ENCODE measurements at regions not wholly inside any gene's neighbourhood (a gene's known extent, or its start where the extent isn't known, plus 50 kb on each side); places are given as distances from the start of the nearest gene placed in this dataset.

DNA sequence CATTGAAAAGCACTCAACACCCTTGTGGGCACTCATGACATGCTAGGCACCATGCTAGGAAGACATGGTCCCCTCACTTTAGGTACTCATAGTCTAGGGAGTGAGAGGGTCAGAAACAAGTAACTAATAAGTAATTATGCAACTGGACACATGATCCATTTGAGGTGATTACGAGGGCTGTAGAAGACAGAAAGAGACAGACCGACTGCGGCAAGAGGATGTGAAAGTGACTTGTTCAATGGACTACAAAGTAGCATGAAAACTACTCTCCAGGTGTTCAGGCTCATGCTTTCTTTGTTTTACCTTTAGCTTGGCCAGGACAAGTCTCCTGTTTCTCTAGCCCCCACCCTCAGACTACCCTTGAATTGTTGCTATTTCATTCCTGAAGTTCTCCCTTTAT lies 310.8 kb upstream of the SORL1-AS1 start:
- Histone ChIP-seq H3K4me2 (ENCODE audit: control insufficient read depth, extremely low read depth, insufficient read depth, low read depth, low read length) (no peak overlapping the region), H2AFZ (ENCODE audit: control insufficient read depth, low read length) (no peak overlapping the region), H3K4me1 (ENCODE audit: control insufficient read depth, extremely low read depth, insufficient read depth, low read length) (peaks cover 3% of the 10 kb centered on the region), H3K36me3 (ENCODE audit: control insufficient read depth in 2 of 2, extremely low read depth in 1 of 2, insufficient read depth in 2 of 2, low read length in 2 of 2) (no peaks in the 10 kb centered on the region), H3K4me3 (ENCODE audit: control insufficient read depth in 2 of 3, extremely low read depth in 1 of 3, insufficient read depth in 2 of 3, low read depth in 1 of 3, low read length in 3 of 3) (no peak overlapping the region), H3K9ac (ENCODE audit: control insufficient read depth, extremely low read depth, insufficient read depth, low read length) (no peak overlapping the region), H3K27ac (ENCODE audit: control insufficient read depth, insufficient read depth, low read length) (no peak overlapping the region), H3K79me2 (ENCODE audit: control insufficient read depth, insufficient read depth, low read length) (no peaks in the 10 kb centered on the region), H3K9me1 (ENCODE audit: control insufficient read depth, extremely low read depth, insufficient read depth, low read length) (no peaks in the 10 kb centered on the region), H3K9me3 (ENCODE audit: control insufficient read depth, low read depth, low read length) (no peaks in the 10 kb centered on the region), H4K20me1 (ENCODE audit: control insufficient read depth, extremely low read depth, insufficient read depth, low read length) (no peaks in the 10 kb centered on the region), H3K27me3 (ENCODE audit: control insufficient read depth, extremely low read depth, insufficient read depth, low read length) (peaks cover 16% of the 10 kb centered on the region)
- TF ChIP-seq EZH2 (IDR thresholded peaks at IDR 0.05; ENCODE audit: low read length), result no peak
- TF ChIP-seq, protein P1, sequence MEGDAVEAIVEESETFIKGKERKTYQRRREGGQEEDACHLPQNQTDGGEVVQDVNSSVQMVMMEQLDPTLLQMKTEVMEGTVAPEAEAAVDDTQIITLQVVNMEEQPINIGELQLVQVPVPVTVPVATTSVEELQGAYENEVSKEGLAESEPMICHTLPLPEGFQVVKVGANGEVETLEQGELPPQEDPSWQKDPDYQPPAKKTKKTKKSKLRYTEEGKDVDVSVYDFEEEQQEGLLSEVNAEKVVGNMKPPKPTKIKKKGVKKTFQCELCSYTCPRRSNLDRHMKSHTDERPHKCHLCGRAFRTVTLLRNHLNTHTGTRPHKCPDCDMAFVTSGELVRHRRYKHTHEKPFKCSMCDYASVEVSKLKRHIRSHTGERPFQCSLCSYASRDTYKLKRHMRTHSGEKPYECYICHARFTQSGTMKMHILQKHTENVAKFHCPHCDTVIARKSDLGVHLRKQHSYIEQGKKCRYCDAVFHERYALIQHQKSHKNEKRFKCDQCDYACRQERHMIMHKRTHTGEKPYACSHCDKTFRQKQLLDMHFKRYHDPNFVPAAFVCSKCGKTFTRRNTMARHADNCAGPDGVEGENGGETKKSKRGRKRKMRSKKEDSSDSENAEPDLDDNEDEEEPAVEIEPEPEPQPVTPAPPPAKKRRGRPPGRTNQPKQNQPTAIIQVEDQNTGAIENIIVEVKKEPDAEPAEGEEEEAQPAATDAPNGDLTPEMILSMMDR (optimal IDR thresholded peaks at IDR 0.05 in 1 of 3, IDR thresholded peaks at IDR 0.05 in 1 of 3, conservative IDR thresholded peaks at IDR 0.05 in 1 of 3; ENCODE audit: extremely low read depth in 1 of 3, insufficient read depth in 2 of 3, low read length in 3 of 3), result no peak
- dilution Hi-C loops (cut with MboI; ENCODE audit: extremely low pct_ligation_motif_present, low sequenced_read_pairs), result no loop called here
- FAIRE-seq, result no peak
- no peak for DNase-seq (ENCODE audit: low read depth, low spot score)

DNA sequence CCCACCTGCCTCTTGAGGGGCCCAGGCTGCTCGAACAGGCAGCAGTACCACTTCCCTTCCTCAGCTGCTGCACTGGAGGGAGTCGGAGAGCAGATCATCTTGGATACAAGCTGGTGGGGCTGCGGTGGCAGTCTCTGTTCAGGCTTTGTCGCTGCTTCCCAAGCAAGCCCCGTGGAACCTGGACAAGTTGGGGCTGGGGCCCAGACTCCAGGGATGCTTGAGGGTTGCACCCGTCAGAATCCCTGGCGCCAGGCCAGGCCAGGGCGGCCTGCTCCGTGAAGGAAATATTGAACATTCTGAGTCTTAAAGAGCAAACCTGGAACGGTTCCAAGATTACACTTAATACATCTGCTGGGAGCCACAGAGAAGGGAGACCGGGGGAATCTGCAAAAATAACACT lies 310.1 kb upstream of the SORL1-AS1 start:
- no peaks in the 10 kb centered on the region for H3K79me2 ChIP-seq (ENCODE audit: control insufficient read depth, insufficient read depth, low read length)
- H3K9me3 ChIP-seq (ENCODE audit: control insufficient read depth, low read depth, low read length), result no peaks in the 10 kb centered on the region
- H3K9ac ChIP-seq (ENCODE audit: control insufficient read depth, extremely low read depth, insufficient read depth, low read length), result no peak overlapping the region
- no peaks in the 10 kb centered on the region for H3K9me1 ChIP-seq (ENCODE audit: control insufficient read depth, extremely low read depth, insufficient read depth, low read length)
- no peak overlapping the region for H3K27ac ChIP-seq (ENCODE audit: control insufficient read depth, insufficient read depth, low read length)
- DNase-seq (ENCODE audit: low read depth, low spot score) (no peak), FAIRE-seq (no peak)
- no peak overlapping the region for H3K4me2 ChIP-seq (ENCODE audit: control insufficient read depth, extremely low read depth, insufficient read depth, low read depth, low read length)
- H3K27me3 ChIP-seq (ENCODE audit: control insufficient read depth, extremely low read depth, insufficient read depth, low read length), result peaks cover 16% of the 10 kb centered on the region
- H4K20me1 ChIP-seq (ENCODE audit: control insufficient read depth, extremely low read depth, insufficient read depth, low read length), result no peaks in the 10 kb centered on the region
- H2AFZ ChIP-seq (ENCODE audit: control insufficient read depth, low read length), result no peak overlapping the region
- dilution Hi-C loops (cut with MboI; ENCODE audit: extremely low pct_ligation_motif_present, low sequenced_read_pairs), result no loop called here
- H3K36me3 ChIP-seq (ENCODE audit: control insufficient read depth in 2 of 2, extremely low read depth in 1 of 2, insufficient read depth in 2 of 2, low read length in 2 of 2), result no peaks in the 10 kb centered on the region
- H3K4me3 ChIP-seq (ENCODE audit: control insufficient read depth in 2 of 3, extremely low read depth in 1 of 3, insufficient read depth in 2 of 3, low read depth in 1 of 3, low read length in 3 of 3), result no peak overlapping the region
- H3K4me1 ChIP-seq (ENCODE audit: control insufficient read depth, extremely low read depth, insufficient read depth, low read length), result peaks cover 3% of the 10 kb centered on the region
- TF ChIP-seq, protein P1 (optimal IDR thresholded peaks at IDR 0.05 in 1 of 3, IDR thresholded peaks at IDR 0.05 in 1 of 3, conservative IDR thresholded peaks at IDR 0.05 in 1 of 3; ENCODE audit: extremely low read depth in 1 of 3, insufficient read depth in 2 of 3, low read length in 3 of 3), result no peak
- no peak for TF ChIP-seq EZH2 (IDR thresholded peaks at IDR 0.05; ENCODE audit: low read length)

Data from keratinocyte (primary cell).